Parathyroid adenoma (tissue), 2 donors: ENCODE measurements at regions not wholly inside any gene's neighbourhood (a gene's known extent, or its start where the extent isn't known, plus 50 kb on each side); places are given as distances from the start of the nearest gene placed in this dataset.

ENCODE experiments used
- H2AFZ ChIP-seq: fragments of 300-600 bp; sonication (generic); one replicate; pipeline ENCODE4 v1.7.0; 2017; ENCODE audit warnings: antibody characterized with exemption, mild to moderate bottlenecking
- H3K27ac ChIP-seq: fragments of 300-600 bp; sonication (generic); one replicate; pipeline ENCODE4 v1.7.0; 2017
- H3K27me3 ChIP-seq: fragments of 300-600 bp; sonication (generic); one replicate; pipeline ENCODE4 v1.7.0; 2017; ENCODE audit warnings: low read length; ENCODE audit not compliant: control insufficient read depth, insufficient read depth
- H3K36me3 ChIP-seq: fragments of 300-600 bp; sonication (generic); one replicate; pipeline ENCODE4 v1.7.0; 2017; ENCODE audit warnings: low read length; ENCODE audit not compliant: control insufficient read depth, insufficient read depth
- H3K4me1 ChIP-seq: fragments of 300-600 bp; sonication (generic); one replicate; pipeline ENCODE4 v1.7.0; 2017; ENCODE audit warnings: control low read depth
- H3K4me2 ChIP-seq: fragments of 300-600 bp; sonication (generic); one replicate; pipeline ENCODE4 v1.7.0; 2017; ENCODE audit warnings: low read length
- H3K4me3 ChIP-seq: fragments of 300-600 bp; sonication (generic); one replicate; pipeline ENCODE4 v1.7.0; 2017; ENCODE audit warnings: low read depth, low read length
- H3K79me2 ChIP-seq: fragments of 300-600 bp; sonication (generic); one replicate; pipeline ENCODE4 v1.7.0; 2017; ENCODE audit warnings: control low read depth
- H3K9ac ChIP-seq: fragments of 300-600 bp; sonication (generic); one replicate; pipeline ENCODE4 v1.7.0; 2017; ENCODE audit warnings: mild to moderate bottlenecking
- H3K9me3 ChIP-seq: fragments of 300-600 bp; sonication (generic); one replicate; pipeline ENCODE4 v1.7.0; 2017; ENCODE audit warnings: low read length; ENCODE audit not compliant: control insufficient read depth
- TF ChIP-seq, protein P1 (sequence below): fragments of 300-600 bp; sonication (generic); IDR thresholded peaks from one replicate; pipeline ENCODE4 v1.7.0; 2017; ENCODE audit warnings: antibody characterized with exemption, mild to moderate bottlenecking
- donor health status: primary hyperparathyroidism.

- Histone ChIP-seq H3K4me2 (no peak overlapping the region), H3K27me3 (no peaks in the 10 kb centered on the region), H3K4me3 (no peak overlapping the region), H3K27ac (no peak overlapping the region), H2AFZ (no peak overlapping the region), H3K36me3 (no peaks in the 10 kb centered on the region), H3K4me1 (no peaks in the 10 kb centered on the region), H3K9ac (no peak overlapping the region), H3K9me3 (no peaks in the 10 kb centered on the region), H3K79me2 (no peaks in the 10 kb centered on the region)
- TF ChIP-seq, protein P1, sequence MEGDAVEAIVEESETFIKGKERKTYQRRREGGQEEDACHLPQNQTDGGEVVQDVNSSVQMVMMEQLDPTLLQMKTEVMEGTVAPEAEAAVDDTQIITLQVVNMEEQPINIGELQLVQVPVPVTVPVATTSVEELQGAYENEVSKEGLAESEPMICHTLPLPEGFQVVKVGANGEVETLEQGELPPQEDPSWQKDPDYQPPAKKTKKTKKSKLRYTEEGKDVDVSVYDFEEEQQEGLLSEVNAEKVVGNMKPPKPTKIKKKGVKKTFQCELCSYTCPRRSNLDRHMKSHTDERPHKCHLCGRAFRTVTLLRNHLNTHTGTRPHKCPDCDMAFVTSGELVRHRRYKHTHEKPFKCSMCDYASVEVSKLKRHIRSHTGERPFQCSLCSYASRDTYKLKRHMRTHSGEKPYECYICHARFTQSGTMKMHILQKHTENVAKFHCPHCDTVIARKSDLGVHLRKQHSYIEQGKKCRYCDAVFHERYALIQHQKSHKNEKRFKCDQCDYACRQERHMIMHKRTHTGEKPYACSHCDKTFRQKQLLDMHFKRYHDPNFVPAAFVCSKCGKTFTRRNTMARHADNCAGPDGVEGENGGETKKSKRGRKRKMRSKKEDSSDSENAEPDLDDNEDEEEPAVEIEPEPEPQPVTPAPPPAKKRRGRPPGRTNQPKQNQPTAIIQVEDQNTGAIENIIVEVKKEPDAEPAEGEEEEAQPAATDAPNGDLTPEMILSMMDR: no peak
Observed at GRCh38 chr7:96481796-96482195, 159.9 kb upstream of the SLC25A13 start.

DNA sequence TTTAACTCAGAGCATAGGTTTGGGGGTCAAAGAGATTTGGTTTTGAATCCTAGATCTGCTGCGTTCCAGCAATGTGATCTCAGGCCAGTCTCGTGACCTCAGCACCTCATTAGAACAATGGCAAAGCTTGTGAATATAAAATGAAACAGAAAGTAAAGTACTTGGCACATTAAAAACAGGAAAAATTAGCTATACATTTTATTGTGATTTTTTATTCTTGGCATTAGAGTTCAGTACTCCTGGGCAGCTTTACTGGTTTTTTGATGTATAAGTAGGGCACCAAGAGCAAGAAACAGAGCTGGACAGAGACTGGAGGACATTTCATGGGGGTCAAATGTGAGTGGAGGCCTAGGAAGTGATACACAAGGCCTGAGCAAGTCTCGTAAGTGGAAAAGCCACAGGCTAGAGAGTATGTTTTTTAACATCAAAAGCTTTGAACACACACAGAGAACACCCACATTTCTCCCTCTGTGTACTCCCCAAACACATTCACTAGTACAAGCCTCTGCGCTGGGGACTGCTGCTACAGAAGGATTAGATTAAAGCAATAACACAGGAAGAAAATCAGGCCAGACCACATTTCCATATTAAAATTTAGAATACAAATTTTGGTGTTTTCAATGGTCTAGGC is 157.2 kb upstream of the SLC25A13 start:
- Histone ChIP-seq H3K36me3 (no peaks in the 10 kb centered on the region), H3K79me2 (no peaks in the 10 kb centered on the region), H3K4me2 (no peak overlapping the region), H3K9me3 (no peaks in the 10 kb centered on the region), H2AFZ (no peak overlapping the region), H3K27ac (no peak overlapping the region), H3K9ac (no peak overlapping the region), H3K4me3 (no peak overlapping the region), H3K4me1 (no peaks in the 10 kb centered on the region), H3K27me3 (no peaks in the 10 kb centered on the region)
- TF ChIP-seq, protein P1: no peak

GRCh38 chr7:96471606-96472005 is 149.7 kb upstream of the SLC25A13 start:
- Histone ChIP-seq H3K4me3 (no peak overlapping the region), H3K9me3 (no peaks in the 10 kb centered on the region), H2AFZ (no peak overlapping the region), H3K4me1 (no peaks in the 10 kb centered on the region), H3K27me3 (no peaks in the 10 kb centered on the region), H3K36me3 (no peaks in the 10 kb centered on the region), H3K79me2 (no peaks in the 10 kb centered on the region), H3K9ac (no peak overlapping the region), H3K4me2 (no peak overlapping the region), H3K27ac (no peak overlapping the region)
- TF ChIP-seq, protein P1: no peak

GRCh38 chr7:96452146-96452545 is 130.2 kb upstream of the SLC25A13 start:
- H3K36me3 ChIP-seq: no peaks in the 10 kb centered on the region
- H3K9ac ChIP-seq: no peak overlapping the region
- no peaks in the 10 kb centered on the region for H3K79me2 ChIP-seq
- no peak overlapping the region for H3K27ac ChIP-seq
- TF ChIP-seq, protein P1: no peak
- no peaks in the 10 kb centered on the region for H3K4me1 ChIP-seq
- no peak overlapping the region for H3K4me3 ChIP-seq
- H3K9me3 ChIP-seq: no peaks in the 10 kb centered on the region
- H2AFZ ChIP-seq: no peak overlapping the region
- H3K4me2 ChIP-seq: no peak overlapping the region
- no peaks in the 10 kb centered on the region for H3K27me3 ChIP-seq

- TF ChIP-seq, protein P1: no peak
- no peak overlapping the region for H3K4me3 ChIP-seq
- H3K9me3 ChIP-seq: no peaks in the 10 kb centered on the region
Observed at GRCh38 chr7:96449094-96449493, 127.2 kb upstream of the SLC25A13 start.

More at GRCh38 chr7:96449094-96449493, 127.2 kb upstream of the SLC25A13 start:
- Histone ChIP-seq H3K4me1 (no peaks in the 10 kb centered on the region), H3K9ac (no peak overlapping the region), H3K27me3 (no peaks in the 10 kb centered on the region), H3K4me2 (no peak overlapping the region), H3K27ac (no peak overlapping the region), H3K36me3 (no peaks in the 10 kb centered on the region), H2AFZ (no peak overlapping the region), H3K79me2 (no peaks in the 10 kb centered on the region)
